Testis (tissue), 2 donors: ENCODE measurements at regions not wholly inside any gene's neighbourhood (a gene's known extent, or its start where the extent isn't known, plus 50 kb on each side); places are given as distances from the start of the nearest gene placed in this dataset.

Source experiments
- DNase-seq: peaks from one replicate; pipeline ENCODE4 v3.0.0-alpha.2; 2019
- H3K27ac ChIP-seq, 2 donors: fragments of 200-600 bp; sonication (generic); one replicate each; pipeline ENCODE4 v1.5.1; 2019
- H3K27me3 ChIP-seq: fragments of 200-600 bp; sonication (generic); one replicate; pipeline ENCODE4 v1.5.1; 2019
- H3K36me3 ChIP-seq: fragments of 200-600 bp; sonication (generic); one replicate; pipeline ENCODE4 v1.5.1; 2017; ENCODE audit warnings: low read depth; ENCODE audit errors: missing control alignments
- H3K4me1 ChIP-seq: fragments of 200-600 bp; sonication (generic); one replicate; pipeline ENCODE4 v1.5.1; 2019
- H3K4me3 ChIP-seq, 2 donors: fragments of 200-600 bp; sonication (generic); one replicate each; pipeline ENCODE4 v1.5.1; 2017 to 2019
- H3K9me3 ChIP-seq: fragments of 200-600 bp; sonication (generic); one replicate; pipeline ENCODE4 v1.5.1; 2017
- POLR2A ChIP-seq: fragments of 450-650 bp; IDR thresholded peaks from one replicate; pipeline ENCODE4 v1.6.1; 2017; ENCODE audit warnings: antibody characterized with exemption, mild to moderate bottlenecking, moderate library complexity
- WGBS, 2 donors: methylation state at CpG; one replicate each; pipeline ENCODE4 v1.1.5; 2018; 5-methylcytosine and 5-hydroxymethylcytosine counted together
- intact Hi-C: fragments of 100-400 bp; cut with DNase I; formaldehyde crosslinking; loops from one replicate; pipeline ENCODE4 v1.15.1; 2023; ENCODE audit warnings: low total_unique reads
- TF ChIP-seq, protein P1 (sequence below), 3 experiments: fragments of 450-650 bp in 2 of 3; fragments of 200-600 bp in 1 of 3; sonication (generic) in 1 of 3; IDR thresholded peaks; one replicate each; pipeline ENCODE4 v1.5.1; 2016 to 2019; ENCODE audit warnings: antibody characterized with exemption in 3 of 3, mild to moderate bottlenecking in 2 of 3, moderate library complexity in 1 of 3

DNA sequence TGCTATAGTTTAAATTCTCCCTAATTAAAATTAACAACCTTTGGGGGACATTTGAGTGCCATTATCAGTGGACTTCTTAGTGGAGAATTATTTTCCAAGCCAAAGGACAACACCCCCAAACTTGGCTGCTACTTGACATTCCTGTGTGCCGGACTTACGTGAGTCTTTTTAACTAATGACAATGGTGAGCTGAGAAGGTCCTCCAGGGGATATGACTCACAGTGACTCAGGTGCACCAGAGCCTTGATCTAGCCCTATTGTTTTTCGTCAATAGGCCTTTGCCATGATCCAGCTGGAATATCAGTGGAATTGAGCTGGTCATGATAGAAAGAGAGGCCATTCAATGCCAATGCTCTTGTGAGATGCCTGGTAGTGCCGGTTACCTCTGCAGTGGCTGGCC is 118.1 kb upstream of the CXCR4 start:
- TF ChIP-seq POLR2A = no peak
- TF ChIP-seq, protein P1, sequence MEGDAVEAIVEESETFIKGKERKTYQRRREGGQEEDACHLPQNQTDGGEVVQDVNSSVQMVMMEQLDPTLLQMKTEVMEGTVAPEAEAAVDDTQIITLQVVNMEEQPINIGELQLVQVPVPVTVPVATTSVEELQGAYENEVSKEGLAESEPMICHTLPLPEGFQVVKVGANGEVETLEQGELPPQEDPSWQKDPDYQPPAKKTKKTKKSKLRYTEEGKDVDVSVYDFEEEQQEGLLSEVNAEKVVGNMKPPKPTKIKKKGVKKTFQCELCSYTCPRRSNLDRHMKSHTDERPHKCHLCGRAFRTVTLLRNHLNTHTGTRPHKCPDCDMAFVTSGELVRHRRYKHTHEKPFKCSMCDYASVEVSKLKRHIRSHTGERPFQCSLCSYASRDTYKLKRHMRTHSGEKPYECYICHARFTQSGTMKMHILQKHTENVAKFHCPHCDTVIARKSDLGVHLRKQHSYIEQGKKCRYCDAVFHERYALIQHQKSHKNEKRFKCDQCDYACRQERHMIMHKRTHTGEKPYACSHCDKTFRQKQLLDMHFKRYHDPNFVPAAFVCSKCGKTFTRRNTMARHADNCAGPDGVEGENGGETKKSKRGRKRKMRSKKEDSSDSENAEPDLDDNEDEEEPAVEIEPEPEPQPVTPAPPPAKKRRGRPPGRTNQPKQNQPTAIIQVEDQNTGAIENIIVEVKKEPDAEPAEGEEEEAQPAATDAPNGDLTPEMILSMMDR (IDR thresholded peaks at IDR 0.05) = no peak
- 43 to 53% methylated on average over 4 of the region's 4 CpGs for WGBS, 2 donors
- peaks cover 6% of the 10 kb centered on the region for H3K4me1 ChIP-seq
- no peak overlapping the region for H3K4me3 ChIP-seq
- intact Hi-C loops = no loop called here
- no peak overlapping the region for H3K27ac ChIP-seq
- no peak for DNase-seq
- H3K27me3 ChIP-seq = no peaks in the 10 kb centered on the region
- H3K9me3 ChIP-seq = no peaks in the 10 kb centered on the region
- no peaks in the 10 kb centered on the region for H3K36me3 ChIP-seq

DNA sequence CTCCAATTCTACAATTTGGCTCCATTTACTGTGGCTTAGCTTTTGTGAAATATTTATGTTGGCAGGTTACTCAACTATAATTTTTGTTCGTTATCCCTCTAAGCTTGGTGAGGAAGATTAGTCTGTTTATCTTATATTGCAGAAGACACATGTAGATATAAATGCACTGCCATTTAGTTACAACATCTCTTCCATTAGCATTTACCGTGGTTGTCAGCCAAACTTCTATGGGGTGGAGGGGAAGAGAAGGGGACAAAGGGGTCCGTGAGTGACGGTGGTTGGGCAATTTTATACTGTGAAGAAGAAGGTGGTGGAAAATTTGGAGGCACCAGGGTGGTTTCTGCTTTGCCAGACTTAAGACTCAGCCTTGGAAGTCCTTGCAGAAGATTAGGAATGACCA is 117.6 kb upstream of the CXCR4 start:
- WGBS, 2 donors = 60 to 65% methylated on average over 4 of the region's 4 CpGs
- intact Hi-C loops = no loop called here
- no peaks in the 10 kb centered on the region for H3K9me3 ChIP-seq
- H3K4me1 ChIP-seq = peaks cover 6% of the 10 kb centered on the region
- no peaks in the 10 kb centered on the region for H3K36me3 ChIP-seq
- no peaks in the 10 kb centered on the region for H3K27me3 ChIP-seq
- no peak for DNase-seq
- no peak for TF ChIP-seq POLR2A
- TF ChIP-seq, protein P1 (IDR thresholded peaks at IDR 0.05) = no peak
- no peak overlapping the region for H3K4me3 ChIP-seq
- no peak overlapping the region for H3K27ac ChIP-seq

DNA sequence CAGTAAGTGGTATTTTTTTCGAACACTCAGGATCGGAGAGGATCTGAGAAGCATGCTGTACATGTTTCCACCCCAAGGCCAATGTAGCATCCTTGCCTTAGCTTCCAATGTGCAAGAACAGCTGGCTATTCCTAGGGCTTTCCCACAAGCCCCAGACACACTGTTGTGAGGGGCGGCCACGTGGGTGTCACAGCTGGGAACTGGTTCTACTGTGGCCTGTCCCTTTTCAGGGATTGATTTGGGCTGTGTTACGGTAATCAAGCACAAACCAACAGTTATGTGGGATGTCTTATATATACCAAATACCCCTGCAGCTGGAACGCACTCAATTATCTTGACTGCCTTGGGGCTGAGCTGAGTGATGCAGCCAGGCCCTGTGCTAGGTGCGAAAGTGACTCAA is 116.3 kb upstream of the CXCR4 start:
- Histone ChIP-seq H3K36me3 (no peaks in the 10 kb centered on the region), H3K4me1 (peaks cover 6% of the 10 kb centered on the region), H3K9me3 (no peaks in the 10 kb centered on the region), H3K27ac (no peak overlapping the region), H3K4me3 (no peak overlapping the region), H3K27me3 (no peaks in the 10 kb centered on the region)
- intact Hi-C loops = no loop called here
- TF ChIP-seq POLR2A = no peak
- TF ChIP-seq, protein P1 (IDR thresholded peaks at IDR 0.05) = no peak
- no peak for DNase-seq
- 81 to 82% methylated on average over 6 to 7 of the region's 7 CpGs for WGBS, 2 donors

DNA sequence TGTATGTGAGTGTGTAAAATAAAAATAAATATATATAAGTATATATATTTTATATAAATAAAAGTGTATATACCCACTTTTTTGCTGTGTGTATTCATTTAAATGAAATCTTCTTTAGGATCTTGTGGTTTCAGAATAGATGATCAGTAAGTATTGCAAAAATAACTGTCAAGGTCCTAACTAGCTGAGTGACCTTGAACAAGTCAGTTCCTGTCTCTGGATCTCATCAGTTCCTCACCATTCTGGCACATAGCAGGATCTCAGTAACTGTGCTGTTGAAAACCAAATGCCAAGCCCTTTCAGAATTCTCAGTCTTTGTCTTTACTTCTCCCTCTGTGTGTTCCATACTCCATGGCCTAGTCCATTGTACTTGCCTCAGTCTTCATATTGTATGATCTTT is 115.3 kb upstream of the CXCR4 start:
- no peak overlapping the region for H3K4me3 ChIP-seq
- H3K27me3 ChIP-seq = no peaks in the 10 kb centered on the region
- intact Hi-C loops = no loop called here
- TF ChIP-seq, protein P1 (IDR thresholded peaks at IDR 0.05) = no peak
- TF ChIP-seq POLR2A = no peak
- no peaks in the 10 kb centered on the region for H3K9me3 ChIP-seq
- no peaks in the 10 kb centered on the region for H3K36me3 ChIP-seq
- no peak overlapping the region for H3K27ac ChIP-seq
- DNase-seq = no peak
- peaks cover 6% of the 10 kb centered on the region for H3K4me1 ChIP-seq

DNA sequence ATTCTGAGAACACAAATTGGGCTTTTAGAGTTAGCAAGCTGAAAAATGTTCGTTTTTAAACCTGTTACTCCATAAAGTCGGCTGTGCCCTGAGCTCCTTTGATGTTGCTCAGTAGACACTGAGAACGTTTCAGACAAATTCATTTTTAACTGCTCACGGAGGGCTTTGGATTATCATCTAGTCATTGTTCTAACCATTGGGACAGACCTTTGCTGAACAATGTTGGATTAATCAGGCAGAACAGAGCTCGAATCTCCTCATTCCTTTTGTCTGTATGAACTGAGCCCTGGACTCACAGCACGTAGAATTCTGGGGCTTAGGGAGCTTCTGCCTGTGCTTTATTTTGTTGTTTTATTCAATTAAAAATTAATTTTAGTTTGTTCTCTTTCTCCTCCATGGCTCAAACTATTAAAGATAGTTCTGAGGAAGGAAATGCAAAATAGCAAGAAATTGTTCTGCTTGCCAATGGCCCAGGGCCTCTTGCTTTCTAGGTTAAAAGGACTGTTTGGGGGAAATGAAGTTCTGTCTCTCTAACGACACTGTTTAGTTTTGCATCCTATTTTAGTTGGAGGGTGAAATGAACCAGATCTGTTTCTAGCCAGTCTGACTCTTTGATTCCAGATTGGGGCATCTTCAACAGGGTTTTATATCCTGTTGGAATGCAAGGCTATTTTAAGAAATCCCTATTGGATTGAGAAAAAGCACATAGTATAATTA is 114.7 kb upstream of the CXCR4 start:
- TF ChIP-seq POLR2A = no peak
- TF ChIP-seq, protein P1 (IDR thresholded peaks at IDR 0.05) = no peak
- H3K27me3 ChIP-seq = no peaks in the 10 kb centered on the region
- H3K4me1 ChIP-seq = peaks cover 6% of the 10 kb centered on the region
- no peak overlapping the region for H3K4me3 ChIP-seq
- H3K9me3 ChIP-seq = no peaks in the 10 kb centered on the region
- H3K27ac ChIP-seq = no peak overlapping the region
- no peak for DNase-seq
- WGBS, 2 donors = 37 to 38% methylated on average over 7 of the region's 7 CpGs
- intact Hi-C loops = no loop called here
- no peaks in the 10 kb centered on the region for H3K36me3 ChIP-seq
